ENCODE measurements at regions not wholly inside any gene's neighbourhood (a gene's known extent, or its start where the extent isn't known, plus 50 kb on each side); places are given as distances from the start of the nearest gene placed in this dataset.

GRCh38 chr13:107379407-107380155 lies 811.6 kb upstream of the ARGLU1 start:
- ATAC-seq (no peak), DNase-seq (no peak)
- H3K4me1 ChIP-seq = no peaks in the 10 kb centered on the region
- no peak overlapping the region for H3K4me3 ChIP-seq
- no peak overlapping the region for H3K27ac ChIP-seq
- intact Hi-C loops (cut with DNase I) = no loop called here
- no peaks in the 10 kb centered on the region for H3K9me3 ChIP-seq
- H3K36me3 ChIP-seq = no peaks in the 10 kb centered on the region
- H3K27me3 ChIP-seq = no peaks in the 10 kb centered on the region
- no peak for TF ChIP-seq CTCF (IDR thresholded peaks at IDR 0.05)

- Histone ChIP-seq H3K4me1 (no peaks in the 10 kb centered on the region), H3K9me3 (no peaks in the 10 kb centered on the region), H3K27me3 (no peaks in the 10 kb centered on the region), H3K36me3 (no peaks in the 10 kb centered on the region), H3K4me3 (no peak overlapping the region), H3K27ac (no peak overlapping the region)
- no peak for ATAC-seq
- DNase-seq = no peak
- no peak for TF ChIP-seq CTCF (IDR thresholded peaks at IDR 0.05)
- intact Hi-C loops (cut with DNase I) = no loop called here
Observed at GRCh38 chr13:107376341-107377125, 808.6 kb upstream of the ARGLU1 start.

GRCh38 chr13:107375701-107376340 lies 807.9 kb upstream of the ARGLU1 start:
- no peak for TF ChIP-seq CTCF (IDR thresholded peaks at IDR 0.05)
- Histone ChIP-seq H3K36me3 (no peaks in the 10 kb centered on the region), H3K9me3 (no peaks in the 10 kb centered on the region), H3K4me1 (no peaks in the 10 kb centered on the region), H3K4me3 (no peak overlapping the region), H3K27ac (no peak overlapping the region), H3K27me3 (no peaks in the 10 kb centered on the region)
- DNase-seq (peak in 1 of 4 donors; percentile 12), ATAC-seq (no peak)
- intact Hi-C loops (cut with DNase I) = no loop called here

- H3K4me3 ChIP-seq = no peak overlapping the region
- no peak for TF ChIP-seq CTCF (IDR thresholded peaks at IDR 0.05)
- H3K27ac ChIP-seq = no peak overlapping the region
- H3K9me3 ChIP-seq = no peaks in the 10 kb centered on the region
- no peaks in the 10 kb centered on the region for H3K4me1 ChIP-seq
- no peaks in the 10 kb centered on the region for H3K36me3 ChIP-seq
- intact Hi-C loops (cut with DNase I) = no loop called here
- DNase-seq (no peak), ATAC-seq (no peak)
- H3K27me3 ChIP-seq = no peaks in the 10 kb centered on the region
Observed at GRCh38 chr13:107374038-107374437, 806.1 kb upstream of the ARGLU1 start.

GRCh38 chr13:107373551-107373950 lies 805.6 kb upstream of the ARGLU1 start:
- peak; percentile 76 for ATAC-seq
- Histone ChIP-seq H3K9me3 (no peaks in the 10 kb centered on the region), H3K27me3 (no peaks in the 10 kb centered on the region), H3K27ac (no peak overlapping the region), H3K36me3 (no peaks in the 10 kb centered on the region), H3K4me3 (no peak overlapping the region), H3K4me1 (no peaks in the 10 kb centered on the region)
- peak; percentile 22 to 37 for TF ChIP-seq CTCF (IDR thresholded peaks at IDR 0.05)
- DNase-seq = peak in 2 of 4 donors; percentile 14 to 46
- intact Hi-C loops (cut with DNase I) = no loop called here

Measured in left lung (tissue), 4 donors.